ENCODE measurements at regions not wholly inside any gene's neighbourhood (a gene's known extent, or its start where the extent isn't known, plus 50 kb on each side); places are given as distances from the start of the nearest gene placed in this dataset.

DNA sequence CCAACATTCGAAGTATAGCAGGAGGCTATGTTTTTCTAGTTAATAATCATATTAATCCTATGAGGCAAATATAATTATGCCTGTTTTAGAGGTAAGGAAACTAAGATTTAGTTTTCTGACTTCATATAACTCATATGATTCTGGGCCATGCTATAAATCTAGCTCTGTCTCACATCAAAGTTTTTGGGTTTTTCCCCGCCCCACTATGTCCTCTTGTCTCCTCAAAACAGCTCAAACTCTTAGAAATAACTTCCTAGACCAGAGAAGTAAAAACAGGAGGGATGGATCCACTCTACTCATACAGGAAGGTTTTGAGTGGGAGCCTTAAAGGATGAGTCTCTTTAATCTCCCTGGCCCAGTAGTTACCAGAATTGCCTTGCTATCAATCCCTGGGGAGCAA, 256.4 kb upstream of the FGGY start:
- H3K4ac ChIP-seq (ENCODE audit: low read length) = no peak overlapping the region
- H2BK12ac ChIP-seq (ENCODE audit: low read length) = no peak overlapping the region
- H3K18ac ChIP-seq (ENCODE audit: low read length) = no peak overlapping the region
- H3K9me3 ChIP-seq (replicated peaks in 1 of 2; ENCODE audit: control insufficient read depth in 2 of 2, insufficient read depth in 1 of 2, low read depth in 1 of 2, low read length in 2 of 2) = no peaks in the 10 kb centered on the region
- no peak overlapping the region for H2BK5ac ChIP-seq (ENCODE audit: low read length)
- H3K4me2 ChIP-seq (ENCODE audit: insufficient read depth, low read length, poor library complexity, severe bottlenecking) = no peak overlapping the region
- no peak overlapping the region for H2BK15ac ChIP-seq (ENCODE audit: low read length)
- no peaks in the 10 kb centered on the region for H3K36me3 ChIP-seq (replicated peaks in 1 of 2; ENCODE audit: control insufficient read depth in 2 of 2, insufficient read depth in 2 of 2, low read length in 2 of 2)
- H2AFZ ChIP-seq (ENCODE audit: low read length) = no peak overlapping the region
- H2BK120ac ChIP-seq (ENCODE audit: low read depth, low read length) = no peak overlapping the region
- no peak overlapping the region for H3K9ac ChIP-seq (ENCODE audit: low read depth, low read length, poor library complexity)
- no CpG with 5 or more reads among the region's 2 CpGs for WGBS, 2 donors (ENCODE audit: extremely low coverage in 2 of 2, insufficient read length in 2 of 2, insufficient replicate concordance in 1 of 2)
- H3K27me3 ChIP-seq (ENCODE audit: control insufficient read depth in 3 of 3, insufficient read depth in 3 of 3, low read depth in 1 of 3, low read length in 3 of 3) = peaks cover 0 to 2% (median 0%) of the 10 kb centered on the region in 3 experiments
- no peak overlapping the region for H3K14ac ChIP-seq (ENCODE audit: low read length)
- H3K23ac ChIP-seq (ENCODE audit: low read depth, low read length, poor library complexity) = no peak overlapping the region
- no peaks in the 10 kb centered on the region for H3K79me1 ChIP-seq (ENCODE audit: low read depth, low read length)
- H4K91ac ChIP-seq (ENCODE audit: low read depth, low read length, poor library complexity) = no peak overlapping the region
- no peak overlapping the region for H2AK5ac ChIP-seq (ENCODE audit: low read depth, low read length)
- H3K4me3 ChIP-seq (ENCODE audit: low read length in 2 of 2) = no peak overlapping the region
- no peak overlapping the region for H3K27ac ChIP-seq (replicated peaks; ENCODE audit: low read length)
- no peak for DNase-seq (ENCODE audit: low spot score)
- peaks cover 2 to 3% of the 10 kb centered on the region in 2 donors for H3K4me1 ChIP-seq (ENCODE audit: control insufficient read depth in 2 of 2, insufficient read depth in 1 of 2, low read depth in 1 of 2, low read length in 2 of 2)
- H4K8ac ChIP-seq (ENCODE audit: low read depth, low read length) = no peak overlapping the region

DNA sequence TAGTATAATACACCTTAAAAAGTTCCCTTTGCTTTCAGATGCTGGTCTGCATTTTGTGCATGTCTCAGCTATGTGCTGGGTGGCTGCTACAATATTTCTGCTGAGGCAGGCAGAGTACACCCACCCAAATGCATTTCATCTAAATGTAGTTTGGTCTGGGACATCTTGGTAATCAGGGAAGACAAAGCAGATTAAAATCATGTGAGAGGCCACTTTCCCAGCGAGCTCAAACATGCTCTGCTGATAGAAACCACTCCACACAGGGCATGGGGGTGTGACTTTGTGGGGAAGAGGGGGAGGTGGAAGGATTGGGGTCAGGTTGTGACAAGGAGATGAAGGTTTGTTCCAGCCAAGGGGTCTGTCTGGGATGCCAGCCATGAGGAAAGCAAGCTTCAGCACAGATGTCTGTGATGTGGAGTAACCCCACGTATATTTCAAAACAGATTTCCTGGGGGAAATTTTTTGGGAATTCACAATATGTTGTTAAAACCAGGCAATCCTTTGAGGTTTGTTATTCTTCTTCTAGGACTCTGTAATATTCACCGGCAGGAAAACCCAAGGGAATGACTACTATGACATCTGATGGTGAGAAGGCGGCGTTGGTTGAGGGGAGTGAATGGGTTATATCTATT, 255.1 kb upstream of the FGGY start:
- DNase-seq (ENCODE audit: low spot score) = no peak
- no CpG with 5 or more reads among the region's 5 CpGs for WGBS, 2 donors (ENCODE audit: extremely low coverage in 2 of 2, insufficient read length in 2 of 2, insufficient replicate concordance in 1 of 2)

DNA sequence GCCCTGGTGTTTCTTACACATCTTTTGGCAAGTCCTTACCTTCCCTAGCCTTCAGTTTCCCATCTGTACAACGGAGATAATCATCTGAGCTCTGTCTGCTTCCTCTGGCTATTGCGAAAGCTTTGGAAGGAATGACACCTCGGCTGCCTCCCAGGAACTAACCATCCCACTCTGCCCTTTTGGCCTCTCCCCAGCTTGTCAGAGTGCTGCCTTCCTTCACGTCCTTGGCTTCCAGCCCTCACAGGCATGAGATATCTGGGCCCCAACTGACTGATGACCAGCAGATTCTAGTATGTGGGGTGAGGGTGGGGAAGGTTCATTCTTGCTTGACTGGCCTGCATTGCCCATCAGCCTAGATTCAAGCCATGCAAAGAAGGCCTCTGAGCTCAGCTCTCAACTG, 253.1 kb upstream of the FGGY start:
- H3K36me3 ChIP-seq (replicated peaks in 1 of 2; ENCODE audit: control insufficient read depth in 2 of 2, insufficient read depth in 2 of 2, low read length in 2 of 2) = no peaks in the 10 kb centered on the region
- H2BK12ac ChIP-seq (ENCODE audit: low read length) = no peak overlapping the region
- no peak overlapping the region for H4K8ac ChIP-seq (ENCODE audit: low read depth, low read length)
- H3K18ac ChIP-seq (ENCODE audit: low read length) = peak overlapping the region; percentile 78
- no peak overlapping the region for H3K9ac ChIP-seq (ENCODE audit: low read depth, low read length, poor library complexity)
- H3K4me1 ChIP-seq (ENCODE audit: control insufficient read depth in 2 of 2, insufficient read depth in 1 of 2, low read depth in 1 of 2, low read length in 2 of 2) = peaks cover 2 to 3% of the 10 kb centered on the region in 2 donors
- no peak overlapping the region for H2AFZ ChIP-seq (ENCODE audit: low read length)
- H3K79me1 ChIP-seq (ENCODE audit: low read depth, low read length) = no peaks in the 10 kb centered on the region
- H3K9me3 ChIP-seq (replicated peaks in 1 of 2; ENCODE audit: control insufficient read depth in 2 of 2, insufficient read depth in 1 of 2, low read depth in 1 of 2, low read length in 2 of 2) = peaks cover 0 to 6% of the 10 kb centered on the region in 2 donors
- H4K91ac ChIP-seq (ENCODE audit: low read depth, low read length, poor library complexity) = no peak overlapping the region
- H2BK120ac ChIP-seq (ENCODE audit: low read depth, low read length) = no peak overlapping the region
- no peak overlapping the region for H3K14ac ChIP-seq (ENCODE audit: low read length)
- H3K27ac ChIP-seq (replicated peaks; ENCODE audit: low read length) = no peak overlapping the region
- H3K4ac ChIP-seq (ENCODE audit: low read length) = no peak overlapping the region
- no peak for DNase-seq (ENCODE audit: low spot score)
- H3K4me3 ChIP-seq (ENCODE audit: low read length in 2 of 2) = no peak overlapping the region
- peak overlapping the region; percentile 7 for H2BK15ac ChIP-seq (ENCODE audit: low read length)
- H3K27me3 ChIP-seq (ENCODE audit: control insufficient read depth in 3 of 3, insufficient read depth in 3 of 3, low read depth in 1 of 3, low read length in 3 of 3) = no peaks in the 10 kb centered on the region
- no peak overlapping the region for H2AK5ac ChIP-seq (ENCODE audit: low read depth, low read length)
- no CpG with 5 or more reads among the region's 4 CpGs for WGBS, 2 donors (ENCODE audit: extremely low coverage in 2 of 2, insufficient read length in 2 of 2, insufficient replicate concordance in 1 of 2)
- H2BK5ac ChIP-seq (ENCODE audit: low read length) = no peak overlapping the region
- no peak overlapping the region for H3K23ac ChIP-seq (ENCODE audit: low read depth, low read length, poor library complexity)
- H3K4me2 ChIP-seq (ENCODE audit: insufficient read depth, low read length, poor library complexity, severe bottlenecking) = no peak overlapping the region

More for the DNA sequence above, 255.1 kb upstream of the FGGY start:
- Histone ChIP-seq H2BK15ac (ENCODE audit: low read length) (no peak overlapping the region), H3K27me3 (ENCODE audit: control insufficient read depth in 3 of 3, insufficient read depth in 3 of 3, low read depth in 1 of 3, low read length in 3 of 3) (no peaks in the 10 kb centered on the region), H2BK5ac (ENCODE audit: low read length) (no peak overlapping the region), H3K14ac (ENCODE audit: low read length) (no peak overlapping the region), H2BK120ac (ENCODE audit: low read depth, low read length) (no peak overlapping the region), H3K4me2 (ENCODE audit: insufficient read depth, low read length, poor library complexity, severe bottlenecking) (no peak overlapping the region), H4K91ac (ENCODE audit: low read depth, low read length, poor library complexity) (no peak overlapping the region), H3K4me1 (ENCODE audit: control insufficient read depth in 2 of 2, insufficient read depth in 1 of 2, low read depth in 1 of 2, low read length in 2 of 2) (peaks cover 2 to 3% of the 10 kb centered on the region in 2 donors), H3K9me3 (replicated peaks in 1 of 2; ENCODE audit: control insufficient read depth in 2 of 2, insufficient read depth in 1 of 2, low read depth in 1 of 2, low read length in 2 of 2) (no peaks in the 10 kb centered on the region), H3K27ac (replicated peaks; ENCODE audit: low read length) (no peak overlapping the region), H2AK5ac (ENCODE audit: low read depth, low read length) (no peak overlapping the region), H3K36me3 (replicated peaks in 1 of 2; ENCODE audit: control insufficient read depth in 2 of 2, insufficient read depth in 2 of 2, low read length in 2 of 2) (no peaks in the 10 kb centered on the region), H3K4me3 (ENCODE audit: low read length in 2 of 2) (no peak overlapping the region), H2AFZ (ENCODE audit: low read length) (no peak overlapping the region), H3K79me1 (ENCODE audit: low read depth, low read length) (no peaks in the 10 kb centered on the region), H4K8ac (ENCODE audit: low read depth, low read length) (no peak overlapping the region), H3K4ac (ENCODE audit: low read length) (no peak overlapping the region), H3K18ac (ENCODE audit: low read length) (no peak overlapping the region), H3K23ac (ENCODE audit: low read depth, low read length, poor library complexity) (no peak overlapping the region), H3K9ac (ENCODE audit: low read depth, low read length, poor library complexity) (no peak overlapping the region), H2BK12ac (ENCODE audit: low read length) (no peak overlapping the region)

DNA sequence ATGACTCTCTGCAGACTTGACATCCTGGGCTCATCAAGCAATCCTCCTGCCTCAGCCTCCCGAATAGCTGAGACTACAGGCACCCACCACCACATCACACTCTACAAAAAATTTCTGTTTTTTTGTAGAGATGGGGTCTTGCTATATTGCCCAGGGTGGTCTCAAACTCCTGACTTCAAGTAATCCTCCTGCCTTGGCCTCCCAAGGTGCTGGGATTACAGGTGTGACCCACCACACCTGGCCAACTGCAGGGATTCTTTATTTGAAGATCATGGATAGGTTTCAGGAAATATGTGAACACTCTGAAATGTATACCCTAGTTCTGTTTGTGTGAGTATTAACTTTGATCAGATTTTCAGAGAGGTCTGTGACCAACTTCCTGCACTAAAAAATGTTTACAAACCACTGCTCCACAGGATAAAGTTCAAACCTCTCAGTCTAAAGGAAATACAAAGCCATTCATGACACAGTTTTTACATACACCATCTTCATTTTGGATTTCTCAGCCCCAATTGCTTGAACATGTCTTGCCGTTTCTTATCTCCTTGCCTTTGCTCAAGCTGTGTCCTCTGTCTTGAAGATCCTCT, 252.3 kb upstream of the FGGY start:
- WGBS, 2 donors (ENCODE audit: extremely low coverage in 2 of 2, insufficient read length in 2 of 2, insufficient replicate concordance in 1 of 2) = no CpG with 5 or more reads among the region's 2 CpGs
- Histone ChIP-seq H3K4me2 (ENCODE audit: insufficient read depth, low read length, poor library complexity, severe bottlenecking) (no peak overlapping the region), H3K18ac (ENCODE audit: low read length) (no peak overlapping the region), H3K4me1 (ENCODE audit: control insufficient read depth in 2 of 2, insufficient read depth in 1 of 2, low read depth in 1 of 2, low read length in 2 of 2) (peaks cover 2 to 3% of the 10 kb centered on the region in 2 donors), H3K36me3 (replicated peaks in 1 of 2; ENCODE audit: control insufficient read depth in 2 of 2, insufficient read depth in 2 of 2, low read length in 2 of 2) (no peaks in the 10 kb centered on the region), H4K8ac (ENCODE audit: low read depth, low read length) (no peak overlapping the region), H2AK5ac (ENCODE audit: low read depth, low read length) (no peak overlapping the region), H3K79me1 (ENCODE audit: low read depth, low read length) (no peaks in the 10 kb centered on the region), H3K4me3 (ENCODE audit: low read length in 2 of 2) (no peak overlapping the region), H2BK15ac (ENCODE audit: low read length) (no peak overlapping the region), H3K14ac (ENCODE audit: low read length) (no peak overlapping the region), H3K4ac (ENCODE audit: low read length) (no peak overlapping the region), H3K9ac (ENCODE audit: low read depth, low read length, poor library complexity) (no peak overlapping the region), H2AFZ (ENCODE audit: low read length) (no peak overlapping the region), H3K27me3 (ENCODE audit: control insufficient read depth in 3 of 3, insufficient read depth in 3 of 3, low read depth in 1 of 3, low read length in 3 of 3) (no peaks in the 10 kb centered on the region), H3K27ac (replicated peaks; ENCODE audit: low read length) (no peak overlapping the region), H3K9me3 (replicated peaks in 1 of 2; ENCODE audit: control insufficient read depth in 2 of 2, insufficient read depth in 1 of 2, low read depth in 1 of 2, low read length in 2 of 2) (peaks cover 3 to 14% of the 10 kb centered on the region in 2 donors), H3K23ac (ENCODE audit: low read depth, low read length, poor library complexity) (no peak overlapping the region), H2BK5ac (ENCODE audit: low read length) (no peak overlapping the region), H2BK12ac (ENCODE audit: low read length) (no peak overlapping the region), H2BK120ac (ENCODE audit: low read depth, low read length) (no peak overlapping the region), H4K91ac (ENCODE audit: low read depth, low read length, poor library complexity) (no peak overlapping the region)
- no peak for DNase-seq (ENCODE audit: low spot score)
